Type B pancreatic cell (in vitro differentiated cells): ENCODE measurements at regions not wholly inside any gene's neighbourhood (a gene's known extent, or its start where the extent isn't known, plus 50 kb on each side); places are given as distances from the start of the nearest gene placed in this dataset.

Experiments
- DNase-seq: peaks from one replicate; pipeline ENCODE4 v3.0.0; 2021; ENCODE audit warnings: mixed read lengths; ENCODE audit not compliant: unreplicated experiment; ENCODE audit errors: extremely low spot score
- H3K27ac Mint-ChIP-seq: 2 replicates; pipeline ENCODE4 v1.8.0; 2021; ENCODE audit warnings: mild to moderate bottlenecking, mixed read lengths
- H3K27me3 Mint-ChIP-seq: 2 replicates; pipeline ENCODE4 v1.8.0; 2021; ENCODE audit warnings: mixed read lengths
- H3K36me3 Mint-ChIP-seq: 2 replicates; pipeline ENCODE4 v1.8.0; 2021; ENCODE audit warnings: mixed read lengths
- H3K4me1 Mint-ChIP-seq: one replicate; pipeline ENCODE4 v1.8.0; 2021; ENCODE audit warnings: mixed read lengths; ENCODE audit not compliant: unreplicated experiment
- H3K4me3 Mint-ChIP-seq: 2 replicates; pipeline ENCODE4 v1.8.0; 2021; ENCODE audit warnings: mild to moderate bottlenecking, mixed read lengths
- H3K9me3 Mint-ChIP-seq: 2 replicates; pipeline ENCODE4 v1.8.0; 2021; ENCODE audit warnings: mixed read lengths
- CTCF ChIP-seq: fragments of 200-600 bp; sonication (generic); conservative IDR thresholded peaks from 2 replicates; pipeline ENCODE4 v1.5.0; 2021; ENCODE audit warnings: antibody characterized with exemption, mild to moderate bottlenecking

GRCh38 chr4:159655547-159655946 lies 552.7 kb downstream of the RAPGEF2 start:
- H3K27me3 Mint-ChIP-seq, result no peaks in the 10 kb centered on the region
- no peak overlapping the region for H3K4me3 Mint-ChIP-seq
- H3K4me1 Mint-ChIP-seq, result no peaks in the 10 kb centered on the region
- no peak for TF ChIP-seq CTCF
- H3K36me3 Mint-ChIP-seq, result no peaks in the 10 kb centered on the region
- DNase-seq, result no peak
- no peaks in the 10 kb centered on the region for H3K9me3 Mint-ChIP-seq
- no peak overlapping the region for H3K27ac Mint-ChIP-seq

DNA sequence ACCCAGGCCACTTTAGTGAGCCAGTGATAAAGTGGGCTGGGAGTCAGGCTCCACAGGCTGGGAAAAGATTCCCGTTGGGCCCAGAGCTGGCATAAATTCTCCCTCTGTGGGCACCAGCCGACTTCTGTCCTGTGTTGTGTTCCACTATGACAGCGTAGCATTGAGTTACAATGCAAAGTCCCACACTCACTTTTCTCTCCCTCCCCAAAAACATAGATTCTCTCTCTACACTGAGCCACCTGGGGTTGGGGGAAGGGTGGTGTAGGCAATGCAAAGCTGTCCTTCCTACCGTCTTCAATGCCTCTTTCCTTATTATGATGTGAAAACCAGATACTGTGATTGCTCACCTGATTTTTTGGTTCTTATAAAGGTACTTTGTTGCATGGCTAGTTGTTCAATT lies 566.2 kb downstream of the RAPGEF2 start:
- Mint-ChIP-seq H3K4me1 (no peaks in the 10 kb centered on the region), H3K9me3 (peaks cover 6% of the 10 kb centered on the region), H3K4me3 (no peak overlapping the region), H3K27me3 (no peaks in the 10 kb centered on the region), H3K36me3 (no peaks in the 10 kb centered on the region), H3K27ac (no peak overlapping the region)
- no peak for TF ChIP-seq CTCF
- DNase-seq, result no peak

- Mint-ChIP-seq H3K4me3 (no peak overlapping the region), H3K9me3 (no peaks in the 10 kb centered on the region), H3K27me3 (no peaks in the 10 kb centered on the region), H3K27ac (no peak overlapping the region), H3K36me3 (no peaks in the 10 kb centered on the region), H3K4me1 (peaks cover 6% of the 10 kb centered on the region)
- TF ChIP-seq CTCF, result no peak
- no peak for DNase-seq
Observed at GRCh38 chr4:159673221-159673620, 570.3 kb downstream of the RAPGEF2 start.

- peaks cover 6% of the 10 kb centered on the region for H3K4me1 Mint-ChIP-seq
- no peak overlapping the region for H3K27ac Mint-ChIP-seq
- H3K27me3 Mint-ChIP-seq, result no peaks in the 10 kb centered on the region
- H3K9me3 Mint-ChIP-seq, result no peaks in the 10 kb centered on the region
- H3K36me3 Mint-ChIP-seq, result no peaks in the 10 kb centered on the region
- TF ChIP-seq CTCF, result no peak
- no peak for DNase-seq
- H3K4me3 Mint-ChIP-seq, result no peak overlapping the region
Observed at GRCh38 chr4:159674241-159674640, 571.4 kb downstream of the RAPGEF2 start.

GRCh38 chr4:159677521-159677920 lies 574.6 kb downstream of the RAPGEF2 start:
- TF ChIP-seq CTCF, result no peak
- Mint-ChIP-seq H3K9me3 (peaks cover 4% of the 10 kb centered on the region), H3K4me1 (peaks cover 6% of the 10 kb centered on the region), H3K4me3 (no peak overlapping the region), H3K36me3 (no peaks in the 10 kb centered on the region), H3K27me3 (no peaks in the 10 kb centered on the region), H3K27ac (no peak overlapping the region)
- no peak for DNase-seq

DNA sequence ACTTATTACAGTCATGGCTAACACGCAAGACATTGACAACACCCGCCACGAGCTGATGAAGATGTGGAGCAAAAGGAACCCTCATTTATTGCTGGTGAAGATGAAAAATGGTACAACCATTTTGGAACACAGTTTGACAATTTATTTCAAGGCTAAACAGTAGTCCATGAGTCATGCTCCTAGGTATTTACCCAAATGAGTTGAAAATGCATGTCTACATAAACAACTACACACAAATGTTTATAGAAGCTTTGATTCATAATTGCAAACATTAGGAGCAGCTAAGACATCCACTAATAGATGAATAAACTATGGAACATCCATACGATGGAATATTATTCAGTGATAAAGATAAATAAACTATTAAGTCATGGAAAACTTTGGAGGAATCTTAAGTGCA lies 580.1 kb downstream of the RAPGEF2 start:
- Mint-ChIP-seq H3K4me3 (no peak overlapping the region), H3K36me3 (no peaks in the 10 kb centered on the region), H3K27me3 (no peaks in the 10 kb centered on the region), H3K27ac (no peak overlapping the region), H3K4me1 (peaks cover 13% of the 10 kb centered on the region), H3K9me3 (peaks cover 4% of the 10 kb centered on the region)
- no peak for DNase-seq
- TF ChIP-seq CTCF, result no peak
